ENCODE measurements at regions not wholly inside any gene's neighbourhood (a gene's known extent, or its start where the extent isn't known, plus 50 kb on each side); places are given as distances from the start of the nearest gene placed in this dataset.

DNA sequence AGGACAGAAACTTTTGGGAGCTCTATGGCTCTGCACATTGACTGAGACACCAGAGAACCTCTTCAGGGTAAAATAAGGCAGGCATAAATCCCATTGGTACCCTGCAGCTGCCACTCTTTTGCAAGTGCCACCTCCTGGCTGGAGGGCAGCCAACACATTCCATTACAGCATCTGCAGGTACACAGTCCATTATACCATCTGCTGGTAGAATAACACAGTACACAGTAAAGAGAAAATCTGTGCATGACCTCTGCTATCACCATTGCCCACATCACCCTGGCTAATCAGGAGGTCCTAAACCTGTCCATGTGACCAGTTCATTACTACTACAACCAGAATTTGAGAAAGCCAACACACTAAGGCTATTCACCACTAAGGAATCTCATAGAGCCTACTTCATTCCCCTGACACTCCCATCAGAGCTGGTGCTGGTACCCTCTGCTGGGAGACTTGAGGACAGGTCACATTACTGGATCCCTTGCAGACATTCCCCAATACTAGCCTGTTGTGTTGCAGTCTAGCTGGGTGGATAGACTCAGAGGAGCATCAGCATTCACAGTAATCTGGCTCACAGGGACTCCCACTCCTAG, 176.2 kb upstream of the TACR3 start:
- no peak for TF ChIP-seq EP300 (IDR thresholded peaks at IDR 0.05)
- TF ChIP-seq, protein P1, sequence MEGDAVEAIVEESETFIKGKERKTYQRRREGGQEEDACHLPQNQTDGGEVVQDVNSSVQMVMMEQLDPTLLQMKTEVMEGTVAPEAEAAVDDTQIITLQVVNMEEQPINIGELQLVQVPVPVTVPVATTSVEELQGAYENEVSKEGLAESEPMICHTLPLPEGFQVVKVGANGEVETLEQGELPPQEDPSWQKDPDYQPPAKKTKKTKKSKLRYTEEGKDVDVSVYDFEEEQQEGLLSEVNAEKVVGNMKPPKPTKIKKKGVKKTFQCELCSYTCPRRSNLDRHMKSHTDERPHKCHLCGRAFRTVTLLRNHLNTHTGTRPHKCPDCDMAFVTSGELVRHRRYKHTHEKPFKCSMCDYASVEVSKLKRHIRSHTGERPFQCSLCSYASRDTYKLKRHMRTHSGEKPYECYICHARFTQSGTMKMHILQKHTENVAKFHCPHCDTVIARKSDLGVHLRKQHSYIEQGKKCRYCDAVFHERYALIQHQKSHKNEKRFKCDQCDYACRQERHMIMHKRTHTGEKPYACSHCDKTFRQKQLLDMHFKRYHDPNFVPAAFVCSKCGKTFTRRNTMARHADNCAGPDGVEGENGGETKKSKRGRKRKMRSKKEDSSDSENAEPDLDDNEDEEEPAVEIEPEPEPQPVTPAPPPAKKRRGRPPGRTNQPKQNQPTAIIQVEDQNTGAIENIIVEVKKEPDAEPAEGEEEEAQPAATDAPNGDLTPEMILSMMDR (IDR thresholded peaks at IDR 0.05): no peak

All from stomach (tissue), 4 donors.